AG04450 (cell line): ENCODE measurements at regions not wholly inside any gene's neighbourhood (a gene's known extent, or its start where the extent isn't known, plus 50 kb on each side); places are given as distances from the start of the nearest gene placed in this dataset.

ENCODE experiments used
- CTCF ChIA-PET: fragments of 300-600, 350-600 bp; formaldehyde crosslinking; extraction: SDS; loops from one replicate; lab custom pipeline; 2022; ENCODE audit warnings: antibody characterized with exemption, inconsistent platforms; lab: Charles Lee
- POLR2A ChIA-PET: fragments of 350-600 bp; formaldehyde crosslinking; extraction: SDS; loops from one replicate; lab custom pipeline; 2021; ENCODE audit warnings: antibody characterized with exemption, inconsistent platforms; lab: Yijun Ruan, JAX
- DNase-seq: peaks from one replicate; pipeline ENCODE4 v3.0.0-alpha.2; 2011; ENCODE audit warnings: low read depth, low spot score
- H3K27ac ChIP-seq: one replicate; pipeline ENCODE4 v1.5.1; 2012; ENCODE audit warnings: low read depth, low read length, control low read depth
- H3K27me3 ChIP-seq: one replicate; pipeline ENCODE4 v1.6.0; 2012; ENCODE audit warnings: low read length; ENCODE audit not compliant: control insufficient read depth, insufficient read depth
- H3K4me3 ChIP-seq: 2 replicates; pipeline ENCODE4 v1.5.1; 2011; ENCODE audit warnings: mild to moderate bottlenecking, low read depth, low read length, control low read depth
- H3K9me3 ChIP-seq: 2 replicates; pipeline ENCODE4 v1.5.1; 2012; ENCODE audit warnings: low read length; ENCODE audit not compliant: control insufficient read depth, insufficient read depth
- CTCF ChIP-seq: IDR thresholded peaks from 2 replicates; pipeline ENCODE4 v1.5.1; 2011; ENCODE audit warnings: low read depth, low read length, control low read depth, inconsistent platforms

- ChIA-PET POLR2A (no interaction called here), CTCF (no interaction called here)
- no peak for DNase-seq
- H3K27me3 ChIP-seq = no peaks in the 10 kb centered on the region
- no peaks in the 10 kb centered on the region for H3K9me3 ChIP-seq
- H3K4me3 ChIP-seq = no peak overlapping the region
- no peak for TF ChIP-seq CTCF
- no peak overlapping the region for H3K27ac ChIP-seq
Observed at GRCh38 chr10:88095778-88096431, 232.5 kb downstream of the PTEN start.

- H3K9me3 ChIP-seq = no peaks in the 10 kb centered on the region
- ChIA-PET CTCF (no interaction called here), POLR2A (interaction anchor here (0.8 kb wide), 1 partner anchor 235 kb away, joined by 3 read pairs; no protein-coding TSS in a partner anchor)
- TF ChIP-seq CTCF = no peak
- no peak overlapping the region for H3K4me3 ChIP-seq
- no peaks in the 10 kb centered on the region for H3K27me3 ChIP-seq
- DNase-seq = no peak
- H3K27ac ChIP-seq = no peak overlapping the region
Observed at GRCh38 chr10:88097092-88097516, 233.7 kb downstream of the PTEN start.

DNA sequence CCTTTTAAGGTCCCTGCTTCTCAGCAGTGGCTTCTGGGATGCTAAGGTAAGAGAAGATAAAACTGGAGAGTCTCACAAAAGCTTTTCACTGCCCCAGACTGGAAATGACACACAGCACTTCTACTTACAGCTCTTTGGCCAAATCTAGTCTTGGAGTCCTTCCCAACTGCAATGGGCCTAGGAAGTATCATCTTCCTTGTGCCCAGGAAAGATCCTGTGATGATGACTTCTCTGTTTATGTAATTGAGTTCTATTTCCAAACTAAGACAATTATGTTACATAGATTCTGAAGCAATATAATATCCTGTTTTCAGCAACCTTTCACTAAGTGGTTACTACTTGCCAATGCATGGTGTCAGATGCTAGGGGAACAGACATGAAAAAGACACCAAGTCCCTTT lies 234.1 kb downstream of the PTEN start:
- ChIA-PET POLR2A (no interaction called here), CTCF (no interaction called here)
- no peak for DNase-seq
- no peak overlapping the region for H3K4me3 ChIP-seq
- no peak overlapping the region for H3K27ac ChIP-seq
- H3K9me3 ChIP-seq = no peaks in the 10 kb centered on the region
- TF ChIP-seq CTCF = no peak
- H3K27me3 ChIP-seq = no peaks in the 10 kb centered on the region

- no peaks in the 10 kb centered on the region for H3K9me3 ChIP-seq
- no peak for DNase-seq
- TF ChIP-seq CTCF = no peak
- ChIA-PET POLR2A (no interaction called here), CTCF (interaction anchor here (0.8 kb wide), 1 partner anchor 289 kb away, joined by 3 read pairs; no protein-coding TSS in a partner anchor)
- H3K27me3 ChIP-seq = no peaks in the 10 kb centered on the region
- no peak overlapping the region for H3K4me3 ChIP-seq
- no peak overlapping the region for H3K27ac ChIP-seq
Observed at GRCh38 chr10:88100281-88100680, 236.9 kb downstream of the PTEN start.

DNA sequence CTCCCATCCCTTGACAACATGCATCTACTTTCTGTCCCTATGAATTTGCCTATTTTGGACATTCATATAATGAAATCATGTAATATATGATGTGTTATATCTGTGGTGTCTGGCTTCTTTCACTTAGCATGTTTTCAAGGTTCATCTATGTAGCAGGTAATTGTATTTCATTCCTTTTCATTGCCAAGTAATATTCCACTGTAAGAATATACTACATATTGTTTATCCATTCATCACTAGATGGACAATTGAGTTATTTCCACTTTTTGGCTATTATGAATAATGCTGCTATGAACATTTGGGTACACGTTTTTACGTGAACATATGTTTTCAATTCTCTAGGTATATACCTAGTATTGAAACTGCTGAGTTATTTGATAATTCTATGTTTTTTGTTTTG lies 238.2 kb downstream of the PTEN start:
- CTCF ChIA-PET = no interaction called here
- Histone ChIP-seq H3K27ac (no peak overlapping the region), H3K4me3 (no peak overlapping the region), H3K27me3 (no peaks in the 10 kb centered on the region), H3K9me3 (no peaks in the 10 kb centered on the region)
- TF ChIP-seq CTCF = no peak
- POLR2A ChIA-PET = no interaction called here
- DNase-seq = no peak
